ENCODE measurements at regions not wholly inside any gene's neighbourhood (a gene's known extent, or its start where the extent isn't known, plus 50 kb on each side); places are given as distances from the start of the nearest gene placed in this dataset.

DNA sequence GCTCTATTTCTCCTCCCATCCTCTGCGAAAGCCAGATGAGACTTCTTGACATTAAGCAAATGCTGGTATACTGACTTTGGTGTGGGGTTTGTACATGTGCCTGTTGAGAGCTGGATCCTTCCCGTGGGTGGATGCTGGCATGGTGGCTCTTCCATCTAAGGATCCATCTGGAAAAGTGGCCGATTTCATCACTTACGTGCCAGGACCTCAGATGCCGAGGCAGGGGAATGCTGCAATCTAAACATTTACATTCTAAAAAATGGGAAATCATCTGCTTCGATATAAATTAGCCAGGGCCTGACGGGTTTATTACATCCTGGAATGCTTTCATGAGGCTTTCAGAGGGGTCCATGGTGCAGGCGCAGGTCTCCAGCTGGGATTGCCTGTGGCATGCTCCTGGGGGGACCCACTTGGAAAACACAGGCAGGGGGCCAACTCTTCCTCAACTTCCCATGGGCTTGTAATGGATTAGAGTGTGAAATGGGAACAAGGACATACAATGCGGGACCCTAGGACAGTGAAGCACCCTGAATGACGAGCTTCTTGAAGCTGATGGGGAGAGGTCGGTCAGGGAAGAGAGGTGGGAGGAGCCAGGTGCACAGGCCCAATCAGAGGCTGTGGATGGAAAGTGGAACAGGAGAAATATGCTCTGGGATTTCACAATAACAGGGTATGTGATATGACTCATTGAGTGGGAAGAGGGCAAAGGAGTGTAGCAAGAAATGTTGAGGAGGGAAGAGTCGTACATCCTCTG is 105.5 kb upstream of the PITX1 start:
- peak; percentile 51 for DNase-seq

DNA sequence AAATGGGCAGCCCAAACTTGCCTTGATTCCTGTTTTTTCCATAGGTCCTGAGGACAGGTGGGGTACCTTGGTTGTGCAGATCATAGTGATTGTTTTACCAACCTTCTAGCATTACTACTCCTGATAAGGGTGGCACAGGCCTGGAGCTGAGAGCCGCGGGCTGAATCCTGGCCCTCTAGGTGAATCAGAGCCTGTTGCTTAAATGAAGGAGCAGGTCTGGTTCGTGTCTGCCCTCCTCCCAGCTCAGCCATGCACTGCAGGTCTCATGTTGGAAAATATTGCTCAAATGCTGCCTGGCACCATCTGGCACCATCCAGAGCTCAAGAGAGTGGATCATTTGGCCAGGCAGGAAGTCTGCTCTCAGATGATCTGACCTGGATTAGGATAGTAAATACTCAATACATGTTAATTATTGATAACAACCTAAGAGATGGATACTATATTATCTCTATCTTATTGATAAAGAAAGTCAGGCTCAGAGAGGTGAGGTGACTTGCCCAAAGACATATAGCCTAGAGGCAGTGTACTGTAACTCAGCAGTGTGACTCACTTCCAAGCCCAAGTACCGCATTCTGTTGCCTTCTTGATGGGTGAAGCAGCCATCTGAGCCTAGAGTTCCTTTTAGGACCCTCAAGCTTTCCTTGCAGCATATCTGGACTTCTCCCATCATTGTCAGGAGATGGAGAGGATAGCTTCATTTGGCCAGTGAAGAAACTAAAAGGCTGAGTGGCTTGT is 104.3 kb upstream of the PITX1 start:
- no peak for DNase-seq

- DNase-seq, result no peak
These were observed 103.3 kb upstream of the PITX1 start for GRCh38 chr5:135137146-135137915.

- DNase-seq, result no peak
These were observed 102.5 kb upstream of the PITX1 start for GRCh38 chr5:135136546-135136945.

DNA sequence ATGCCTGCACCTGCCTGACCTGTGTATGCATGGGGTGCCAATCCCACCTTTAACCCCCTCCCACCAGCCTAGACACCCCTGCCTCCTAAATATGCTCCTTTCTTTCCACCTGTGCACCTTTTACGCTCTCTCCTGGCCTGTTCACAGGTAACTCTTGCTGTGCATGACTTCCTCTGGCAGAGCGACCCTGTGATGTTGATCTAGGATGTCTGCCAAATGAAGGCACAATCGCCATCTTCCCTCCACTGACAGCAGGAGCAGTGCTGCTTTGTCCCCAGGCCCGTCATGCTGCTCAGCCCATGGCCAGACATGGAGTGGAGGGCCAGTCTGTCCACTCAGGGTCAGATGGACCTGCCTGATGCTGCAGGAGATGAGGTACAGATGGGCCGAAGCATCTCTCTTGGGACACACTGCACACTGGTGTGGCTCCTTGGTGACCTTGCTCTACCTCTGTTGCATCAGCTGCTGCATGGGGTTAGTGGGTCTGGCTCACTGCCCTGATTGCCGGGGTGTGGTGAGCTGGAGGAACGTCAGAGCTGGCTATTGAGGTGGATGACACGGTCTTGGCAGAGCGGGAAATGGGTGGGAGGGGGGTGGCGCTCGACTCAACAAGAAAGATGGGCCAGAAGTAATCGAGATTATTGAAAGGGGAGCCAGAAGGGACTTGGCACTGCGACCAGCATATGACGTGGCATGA is 101.7 kb upstream of the PITX1 start:
- peak; percentile 5 for DNase-seq

GRCh38 chr5:135134691-135135381 is 100.8 kb upstream of the PITX1 start:
- no peak for DNase-seq

DNA sequence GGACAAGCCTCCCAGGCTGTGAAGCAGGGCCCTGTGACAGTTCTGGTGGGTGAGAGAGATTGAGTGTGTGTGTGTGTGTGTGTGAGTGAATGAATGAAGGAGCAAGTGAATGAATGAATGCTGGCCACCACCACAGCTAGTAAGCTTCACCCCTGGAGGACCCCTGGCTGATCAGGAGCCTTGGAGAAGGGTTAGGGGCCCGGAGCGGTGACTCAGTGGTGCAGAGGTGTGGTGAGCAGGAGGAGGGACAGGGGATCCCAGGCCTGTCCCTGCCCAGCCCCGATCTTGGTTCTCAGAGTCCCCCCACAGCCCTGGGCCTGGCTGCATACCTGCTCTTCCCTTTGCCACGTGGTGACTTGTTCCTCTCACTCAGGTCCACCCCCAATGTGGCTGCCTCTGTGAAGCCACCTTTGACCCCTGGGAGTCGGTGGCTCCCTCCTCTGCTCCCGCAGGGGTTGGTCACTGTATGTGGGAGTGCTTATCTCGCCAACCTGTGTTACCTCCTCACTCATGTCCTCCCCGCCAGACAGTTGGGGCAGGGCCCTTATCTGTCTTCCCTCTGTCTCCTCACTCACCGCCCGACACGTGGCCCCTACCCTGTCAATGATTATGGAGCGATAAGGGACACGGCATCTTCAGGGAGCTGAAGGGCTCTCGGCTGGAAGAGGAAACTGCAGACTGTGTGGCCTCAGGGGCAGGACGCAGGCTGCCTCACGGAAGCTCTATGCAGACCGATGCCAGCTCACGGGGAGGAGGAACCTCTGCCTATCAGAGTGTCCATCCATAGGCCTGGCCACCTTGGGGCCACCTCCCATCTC is 99.9 kb upstream of the PITX1 start:
- no peak for DNase-seq

DNA sequence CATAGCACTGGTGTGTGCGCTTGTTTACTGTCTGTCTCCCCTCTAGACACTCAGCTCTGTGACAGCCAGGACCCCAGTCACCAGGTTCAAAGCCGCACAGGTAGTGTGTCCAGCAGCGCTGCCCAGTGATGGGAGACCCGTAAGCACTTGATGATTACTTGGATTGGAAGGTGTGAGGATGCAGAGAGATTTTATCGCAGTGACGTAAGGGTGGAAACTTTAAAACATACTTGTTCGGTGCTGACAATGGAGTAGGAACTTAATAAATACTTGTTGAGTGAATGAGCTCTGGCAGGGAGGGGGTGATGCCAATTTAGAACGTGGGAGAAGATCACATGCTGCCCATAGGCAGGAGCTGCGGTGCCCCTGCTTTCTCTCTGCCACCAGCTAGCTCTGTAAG is 99.2 kb upstream of the PITX1 start:
- DNase-seq, result no peak

GRCh38 chr5:135131801-135132680 is 98.0 kb upstream of the PITX1 start:
- no peak for DNase-seq

- no peak for DNase-seq
These were observed 96.5 kb upstream of the PITX1 start for GRCh38 chr5:135130261-135131215.

GRCh38 chr5:135129307-135129706 is 95.3 kb upstream of the PITX1 start:
- no peak for DNase-seq

DNA sequence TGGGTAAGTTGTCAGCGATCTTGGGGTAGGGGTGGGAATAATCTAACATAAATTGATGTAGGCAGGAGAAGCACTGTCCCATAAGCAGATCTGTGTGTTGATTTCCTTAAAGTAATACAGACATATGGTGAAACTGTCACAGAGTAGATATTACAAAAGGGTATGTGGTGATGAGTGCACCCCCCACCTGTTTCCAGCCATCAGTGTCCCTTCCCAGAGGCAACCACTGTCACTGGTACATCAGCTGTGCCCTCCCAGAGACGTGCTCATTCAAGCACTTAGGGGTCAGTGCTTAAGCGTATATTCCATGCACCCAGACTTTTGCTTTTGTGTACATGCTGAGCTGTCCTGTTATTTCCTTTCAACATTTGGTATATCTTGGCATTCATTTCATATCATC is 94.3 kb upstream of the PITX1 start:
- DNase-seq, result no peak

- no peak for DNase-seq
These were observed 93.6 kb upstream of the PITX1 start for GRCh38 chr5:135127439-135128240.

- DNase-seq, result no peak
These were observed 92.8 kb upstream of the PITX1 start for GRCh38 chr5:135126688-135127438.

- DNase-seq, result no peak
These were observed 90.7 kb upstream of the PITX1 start for GRCh38 chr5:135124724-135125123.

- no peak for DNase-seq
These were observed 90.1 kb upstream of the PITX1 start for GRCh38 chr5:135124128-135124527.

GRCh38 chr5:135122797-135123196 is 88.8 kb upstream of the PITX1 start:
- no peak for DNase-seq

Data from skin of body (tissue), 1 donor.